Peyer's patch (tissue), 4 donors: ENCODE measurements at regions not wholly inside any gene's neighbourhood (a gene's known extent, or its start where the extent isn't known, plus 50 kb on each side); places are given as distances from the start of the nearest gene placed in this dataset.

Experiments
- POLR2A ChIP-seq, 2 donors: fragments of 450-650 bp; IDR thresholded peaks; one replicate each; pipeline ENCODE4 v1.5.1; 2017; ENCODE audit warnings: antibody characterized with exemption in 2 of 2, mild to moderate bottlenecking in 2 of 2, moderate library complexity in 2 of 2
- TF ChIP-seq, protein P1 (sequence below), 6 experiments: fragments of 450-650 bp in 4 of 6; fragments of 200-600 bp in 2 of 6; sonication (generic) in 1 of 6; IDR thresholded peaks; one replicate each; pipeline ENCODE4 v1.5.1; 2017 to 2019; ENCODE audit warnings: antibody characterized with exemption in 6 of 6, mild to moderate bottlenecking in 3 of 6, moderate library complexity in 1 of 6

DNA sequence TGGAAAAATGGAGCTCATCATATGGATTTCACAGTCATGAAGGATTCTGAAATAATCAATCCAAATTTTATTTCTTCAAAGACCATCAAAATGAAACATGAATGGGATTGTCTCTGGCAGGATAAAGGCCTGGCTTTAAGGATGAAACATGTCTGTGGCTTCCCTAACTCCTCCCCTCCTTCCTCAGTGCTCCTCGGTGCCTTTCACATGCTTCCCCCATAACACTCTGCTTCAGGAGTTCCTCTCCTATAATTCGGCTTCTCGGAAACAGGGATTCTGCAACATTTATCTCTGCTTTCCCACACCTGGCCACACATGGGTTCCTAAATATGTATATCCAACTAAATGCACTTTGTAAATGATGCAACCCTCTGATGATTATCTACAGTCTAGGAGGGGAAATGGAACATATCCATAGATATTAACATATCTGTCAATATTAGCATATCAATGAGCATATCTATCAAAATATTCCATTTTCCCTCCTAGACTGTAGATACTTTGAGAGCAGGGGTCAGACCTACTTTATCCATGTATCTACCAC lies 153.8 kb downstream of the PLPP3 start:
- TF ChIP-seq, protein P1, sequence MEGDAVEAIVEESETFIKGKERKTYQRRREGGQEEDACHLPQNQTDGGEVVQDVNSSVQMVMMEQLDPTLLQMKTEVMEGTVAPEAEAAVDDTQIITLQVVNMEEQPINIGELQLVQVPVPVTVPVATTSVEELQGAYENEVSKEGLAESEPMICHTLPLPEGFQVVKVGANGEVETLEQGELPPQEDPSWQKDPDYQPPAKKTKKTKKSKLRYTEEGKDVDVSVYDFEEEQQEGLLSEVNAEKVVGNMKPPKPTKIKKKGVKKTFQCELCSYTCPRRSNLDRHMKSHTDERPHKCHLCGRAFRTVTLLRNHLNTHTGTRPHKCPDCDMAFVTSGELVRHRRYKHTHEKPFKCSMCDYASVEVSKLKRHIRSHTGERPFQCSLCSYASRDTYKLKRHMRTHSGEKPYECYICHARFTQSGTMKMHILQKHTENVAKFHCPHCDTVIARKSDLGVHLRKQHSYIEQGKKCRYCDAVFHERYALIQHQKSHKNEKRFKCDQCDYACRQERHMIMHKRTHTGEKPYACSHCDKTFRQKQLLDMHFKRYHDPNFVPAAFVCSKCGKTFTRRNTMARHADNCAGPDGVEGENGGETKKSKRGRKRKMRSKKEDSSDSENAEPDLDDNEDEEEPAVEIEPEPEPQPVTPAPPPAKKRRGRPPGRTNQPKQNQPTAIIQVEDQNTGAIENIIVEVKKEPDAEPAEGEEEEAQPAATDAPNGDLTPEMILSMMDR (IDR thresholded peaks at IDR 0.05), result no peak
- no peak for TF ChIP-seq POLR2A (IDR thresholded peaks at IDR 0.05)
